K562 (cell line): ENCODE measurements at regions not wholly inside any gene's neighbourhood (a gene's known extent, or its start where the extent isn't known, plus 50 kb on each side); places are given as distances from the start of the nearest gene placed in this dataset.

ENCODE experiments used
- ATAC-seq: fragments of 200-7000 bp; cut with Tn5 transposase; 3 replicates; pipeline ENCODE4 v1.9.1; 2020; ENCODE audit warnings: moderate library complexity
- BruUV-seq: library from RNA; stranded (reverse); fragments of 400-500 nt; replicated peaks from 2 replicates; lab custom pipeline; 2021; lab: Mats Ljungman, UMichigan
- CTCF ChIA-PET: fragments of 300-600 bp; formaldehyde crosslinking; extraction: SDS; loops from one replicate; lab custom pipeline; 2021; ENCODE audit warnings: low intra/inter-chr PET ratio; lab: Yijun Ruan, JAX
- POLR2A ChIA-PET: fragments of 300-600, 350-650 bp; sonication (Branson Sonifier 250); formaldehyde crosslinking; extraction: SDS; loops from one replicate; lab custom pipeline; 2021; ENCODE audit warnings: antibody characterized with exemption, inconsistent platforms; lab: Yijun Ruan, JAX
- DNase-seq, 4 experiments: peaks; one replicate each; pipeline versions ENCODE4 v3.0.0 to v3.0.0-alpha.2; 2011 to 2018; ENCODE audit warnings: low spot score in 3 of 4, mixed read lengths in 3 of 4; ENCODE audit errors: extremely low read depth in 1 of 4
- FAIRE-seq: peaks from 2 replicates; lab custom pipeline; 2011; peaks lifted over from hg19 to GRCh38; lab: Jason Lieb, UNC
- H2AFZ ChIP-seq: 2 replicates; pipeline ENCODE4 v1.6.0; 2011; ENCODE audit warnings: low read depth, low read length, control low read depth, inconsistent platforms
- H3K27ac ChIP-seq: fragments of 200-600 bp; 3 replicates; pipeline ENCODE4 v1.8.0; 2011; ENCODE audit warnings: low read depth, mild to moderate bottlenecking, control low read depth, inconsistent platforms, low read length, moderate library complexity, mixed read lengths; ENCODE audit errors: extremely low read depth
- H3K27me3 ChIP-seq, 2 experiments: fragments of 300-600 bp in 1 of 2; 2 replicates in 1 of 2; 3 replicates in 1 of 2; pipeline versions ENCODE4 v1.6.0 to v1.8.0; 2011; ENCODE audit warnings: inconsistent platforms in 2 of 2, low read length in 2 of 2, mild to moderate bottlenecking in 1 of 2, mixed read lengths in 1 of 2, moderate library complexity in 1 of 2; ENCODE audit not compliant: control insufficient read depth in 2 of 2, insufficient read depth in 2 of 2
- H3K36me3 ChIP-seq: fragments of 300-600 bp; 3 replicates; pipeline ENCODE4 v1.8.0; 2011; ENCODE audit warnings: mild to moderate bottlenecking, low read length, inconsistent platforms; ENCODE audit not compliant: control insufficient read depth, insufficient read depth
- H3K4me1 ChIP-seq, 2 experiments: fragments of 200-600 bp in 1 of 2; replicated peaks in 1 of 2; 2 replicates in 1 of 2; 3 replicates in 1 of 2; pipeline versions ENCODE4 v1.5.1 to v1.8.0; 2011; ENCODE audit warnings: inconsistent platforms in 2 of 2, low read length in 2 of 2, mild to moderate bottlenecking in 1 of 2, mixed read lengths in 1 of 2, moderate library complexity in 1 of 2; ENCODE audit not compliant: control insufficient read depth in 2 of 2, insufficient read depth in 2 of 2
- H3K4me2 ChIP-seq: 2 replicates; pipeline ENCODE4 v1.6.1; 2011; ENCODE audit warnings: low read length, control low read depth, inconsistent platforms, mixed read lengths; ENCODE audit not compliant: insufficient read depth
- H3K4me3 ChIP-seq: fragments of 200-600 bp; sonication (generic), shearing (Covaris generic); 2 replicates; pipeline ENCODE4 v1.5.1; 2016; ENCODE audit warnings: control low read depth, inconsistent platforms
- H3K79me2 ChIP-seq: fragments of 200-600 bp; 3 replicates; pipeline ENCODE4 v1.8.0; 2011; ENCODE audit warnings: low read length, inconsistent platforms; ENCODE audit not compliant: control insufficient read depth, insufficient read depth
- H3K9ac ChIP-seq, 2 experiments: 2 replicates each; pipeline versions ENCODE4 v1.6.0 to v1.6.1; 2011; ENCODE audit warnings: low read depth in 2 of 2, low read length in 2 of 2, control low read depth in 1 of 2, inconsistent platforms in 1 of 2, mild to moderate bottlenecking in 1 of 2, mixed read lengths in 1 of 2; ENCODE audit not compliant: insufficient read depth in 1 of 2
- H3K9me1 ChIP-seq: one replicate; pipeline ENCODE4 v1.6.0; 2011; ENCODE audit warnings: inconsistent platforms, mild to moderate bottlenecking, low read length, moderate library complexity; ENCODE audit not compliant: control insufficient read depth, insufficient read depth
- H3K9me3 ChIP-seq: replicated peaks from 2 replicates; pipeline ENCODE4 v1.5.1; 2011; ENCODE audit warnings: low read depth, low read length, inconsistent platforms; ENCODE audit not compliant: control insufficient read depth, insufficient read depth
- H4K20me1 ChIP-seq: replicated peaks from 2 replicates; pipeline ENCODE4 v1.6.1; 2011; ENCODE audit warnings: low read length, inconsistent platforms, mixed read lengths; ENCODE audit not compliant: control insufficient read depth, insufficient read depth
- BRD4 ChIP-seq: fragments of 200-600 bp; sonication (generic); IDR thresholded peaks from 2 replicates; pipeline ENCODE4 v1.6.1; 2017; ENCODE audit warnings: inconsistent platforms
- CBFA2T3 ChIP-seq: fragments of 450-650 bp; IDR thresholded peaks from 2 replicates; pipeline ENCODE4 v1.6.1; 2017
- CEBPG ChIP-seq, 3 experiments: fragments of 200-800 bp in 1 of 3; sonication (Bioruptor generic) in 1 of 3; sonication (generic) in 1 of 3; formaldehyde crosslinking in 1 of 3; IDR thresholded peaks in 2 of 3; conservative IDR thresholded peaks in 1 of 3; 2 replicates each; pipeline versions ENCODE4 v1.6.1 to v1.8.0; 2016 to 2022; ENCODE audit warnings: missing compliant biosample characterization in 2 of 3, missing genetic modification characterization in 2 of 3, mild to moderate bottlenecking in 1 of 3, missing genetic modification reagents in 1 of 3
- COPS2 ChIP-seq: fragments of 450-650 bp; conservative IDR thresholded peaks from 2 replicates; pipeline ENCODE4 v1.6.1; 2016; ENCODE audit warnings: mild to moderate bottlenecking, moderate library complexity
- FUS ChIP-seq: fragments of 200-400 bp; formaldehyde crosslinking; optimal IDR thresholded peaks from 2 replicates; pipeline ENCODE3; 2017; ENCODE audit warnings: low read depth, low read length
- KLF13 ChIP-seq: fragments of 450-650 bp; IDR thresholded peaks from 2 replicates; pipeline ENCODE4 v1.6.1; 2016; ENCODE audit warnings: missing genetic modification characterization, low read depth, mild to moderate bottlenecking, missing compliant biosample characterization, moderate library complexity, borderline replicate concordance
- RUNX1 ChIP-seq: sonication (generic); IDR thresholded peaks from 2 replicates; pipeline ENCODE4 v1.6.1; 2016; ENCODE audit warnings: antibody characterized with exemption, low read depth
- SIN3B ChIP-seq: fragments of 450-650 bp; IDR thresholded peaks from 2 replicates; pipeline ENCODE4 v1.6.1; 2017; ENCODE audit warnings: low read depth, mild to moderate bottlenecking, moderate library complexity
- WGBS: fragments of 100-300 bp; shearing (Covaris generic); methylation state at CpG from one replicate; pipeline ENCODE4 v1.1.6; 2016; ENCODE audit warnings: low coverage, mixed read lengths; ENCODE audit not compliant: insufficient coverage; ENCODE audit errors: missing lambda C conversion rate; 5-methylcytosine and 5-hydroxymethylcytosine counted together
- in situ Hi-C: fragments of 300-500 bp; cut with MboI; formaldehyde crosslinking; loops from 4 replicates; pipeline ENCODE4 v1.15.0; 2018; ENCODE audit warnings: inconsistent platforms, mixed read lengths
- intact Hi-C: fragments of 100-400 bp; cut with micrococcal nuclease; formaldehyde crosslinking; loops from 2 replicates; pipeline ENCODE4 v1.14.2; 2022
- TF ChIP-seq, protein P1 (sequence below): fragments of 150-350 bp; conservative IDR thresholded peaks from 2 replicates; pipeline ENCODE4 v1.6.1; 2014; ENCODE audit warnings: low read length
- TF ChIP-seq, protein P2 (sequence below): fragments of 250-450 bp; sonication (Bioruptor Pico); IDR thresholded peaks from 2 replicates; pipeline ENCODE4 v1.8.0; 2021; ENCODE audit warnings: moderate library complexity, mild to moderate bottlenecking, inconsistent platforms
- TF ChIP-seq, protein P3 (sequence below): fragments of 450-650 bp; IDR thresholded peaks from 2 replicates; pipeline ENCODE4 v1.6.1; 2017; ENCODE audit warnings: mild to moderate bottlenecking, moderate library complexity

DNA sequence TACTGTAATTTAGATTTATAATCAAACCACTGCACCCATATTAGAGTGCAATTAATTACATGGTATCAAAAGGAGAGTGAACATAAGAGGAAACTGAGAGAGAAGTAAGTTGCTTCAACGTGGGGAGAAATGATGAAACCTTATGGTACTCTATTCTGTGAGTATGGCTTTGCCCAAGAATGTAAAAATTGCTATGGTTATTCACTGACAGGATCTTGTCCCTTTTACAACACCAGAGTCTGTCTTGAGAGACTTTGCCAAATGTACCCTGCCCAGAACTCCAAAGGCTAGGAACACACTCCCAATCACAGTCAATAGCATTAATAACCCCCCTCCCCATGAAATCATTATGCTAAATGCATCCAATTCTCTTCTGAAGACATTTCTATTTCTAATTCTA is 974.8 kb upstream of the POU3F3 start:
- no TSS peak for BruUV-seq
- H3K27ac ChIP-seq: no peak overlapping the region
- H3K4me2 ChIP-seq: no peak overlapping the region
- no peak for ATAC-seq
- H2AFZ ChIP-seq: no peak overlapping the region
- no peaks in the 10 kb centered on the region for H3K27me3 ChIP-seq
- no peak overlapping the region for H3K9ac ChIP-seq
- H3K4me3 ChIP-seq: no peak overlapping the region
- FAIRE-seq: no peak
- H3K36me3 ChIP-seq: no peaks in the 10 kb centered on the region
- in situ Hi-C loops (no loop called here), intact Hi-C loops (no loop called here)
- H3K9me3 ChIP-seq: no peaks in the 10 kb centered on the region
- ChIA-PET CTCF (no interaction called here), POLR2A (no interaction called here)
- no peaks in the 10 kb centered on the region for H3K79me2 ChIP-seq
- H3K4me1 ChIP-seq: no peaks in the 10 kb centered on the region
- H4K20me1 ChIP-seq: no peaks in the 10 kb centered on the region
- TF ChIP-seq, protein P1, sequence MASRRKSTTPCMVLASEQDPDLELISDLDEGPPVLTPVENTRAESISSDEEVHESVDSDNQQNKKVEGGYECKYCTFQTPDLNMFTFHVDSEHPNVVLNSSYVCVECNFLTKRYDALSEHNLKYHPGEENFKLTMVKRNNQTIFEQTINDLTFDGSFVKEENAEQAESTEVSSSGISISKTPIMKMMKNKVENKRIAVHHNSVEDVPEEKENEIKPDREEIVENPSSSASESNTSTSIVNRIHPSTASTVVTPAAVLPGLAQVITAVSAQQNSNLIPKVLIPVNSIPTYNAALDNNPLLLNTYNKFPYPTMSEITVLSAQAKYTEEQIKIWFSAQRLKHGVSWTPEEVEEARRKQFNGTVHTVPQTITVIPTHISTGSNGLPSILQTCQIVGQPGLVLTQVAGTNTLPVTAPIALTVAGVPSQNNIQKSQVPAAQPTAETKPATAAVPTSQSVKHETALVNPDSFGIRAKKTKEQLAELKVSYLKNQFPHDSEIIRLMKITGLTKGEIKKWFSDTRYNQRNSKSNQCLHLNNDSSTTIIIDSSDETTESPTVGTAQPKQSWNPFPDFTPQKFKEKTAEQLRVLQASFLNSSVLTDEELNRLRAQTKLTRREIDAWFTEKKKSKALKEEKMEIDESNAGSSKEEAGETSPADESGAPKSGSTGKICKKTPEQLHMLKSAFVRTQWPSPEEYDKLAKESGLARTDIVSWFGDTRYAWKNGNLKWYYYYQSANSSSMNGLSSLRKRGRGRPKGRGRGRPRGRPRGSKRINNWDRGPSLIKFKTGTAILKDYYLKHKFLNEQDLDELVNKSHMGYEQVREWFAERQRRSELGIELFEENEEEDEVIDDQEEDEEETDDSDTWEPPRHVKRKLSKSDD: no peak
- TF ChIP-seq CEBPG (CRISPR knock-in tag; IDR thresholded peaks at IDR 0.05) (no peak), CEBPG (tag; conservative IDR thresholded peaks at IDR 0.05 in 1 of 2, IDR thresholded peaks at IDR 0.05 in 1 of 2) (no peak), RUNX1 (no peak), FUS (no peak), COPS2 (no peak), CBFA2T3 (no peak), BRD4 (no peak), SIN3B (no peak), KLF13 (tag) (no peak)
- TF ChIP-seq, protein P2, sequence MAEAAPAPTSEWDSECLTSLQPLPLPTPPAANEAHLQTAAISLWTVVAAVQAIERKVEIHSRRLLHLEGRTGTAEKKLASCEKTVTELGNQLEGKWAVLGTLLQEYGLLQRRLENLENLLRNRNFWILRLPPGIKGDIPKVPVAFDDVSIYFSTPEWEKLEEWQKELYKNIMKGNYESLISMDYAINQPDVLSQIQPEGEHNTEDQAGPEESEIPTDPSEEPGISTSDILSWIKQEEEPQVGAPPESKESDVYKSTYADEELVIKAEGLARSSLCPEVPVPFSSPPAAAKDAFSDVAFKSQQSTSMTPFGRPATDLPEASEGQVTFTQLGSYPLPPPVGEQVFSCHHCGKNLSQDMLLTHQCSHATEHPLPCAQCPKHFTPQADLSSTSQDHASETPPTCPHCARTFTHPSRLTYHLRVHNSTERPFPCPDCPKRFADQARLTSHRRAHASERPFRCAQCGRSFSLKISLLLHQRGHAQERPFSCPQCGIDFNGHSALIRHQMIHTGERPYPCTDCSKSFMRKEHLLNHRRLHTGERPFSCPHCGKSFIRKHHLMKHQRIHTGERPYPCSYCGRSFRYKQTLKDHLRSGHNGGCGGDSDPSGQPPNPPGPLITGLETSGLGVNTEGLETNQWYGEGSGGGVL (CRISPR knock-in tag): no peak
- TF ChIP-seq, protein P3, sequence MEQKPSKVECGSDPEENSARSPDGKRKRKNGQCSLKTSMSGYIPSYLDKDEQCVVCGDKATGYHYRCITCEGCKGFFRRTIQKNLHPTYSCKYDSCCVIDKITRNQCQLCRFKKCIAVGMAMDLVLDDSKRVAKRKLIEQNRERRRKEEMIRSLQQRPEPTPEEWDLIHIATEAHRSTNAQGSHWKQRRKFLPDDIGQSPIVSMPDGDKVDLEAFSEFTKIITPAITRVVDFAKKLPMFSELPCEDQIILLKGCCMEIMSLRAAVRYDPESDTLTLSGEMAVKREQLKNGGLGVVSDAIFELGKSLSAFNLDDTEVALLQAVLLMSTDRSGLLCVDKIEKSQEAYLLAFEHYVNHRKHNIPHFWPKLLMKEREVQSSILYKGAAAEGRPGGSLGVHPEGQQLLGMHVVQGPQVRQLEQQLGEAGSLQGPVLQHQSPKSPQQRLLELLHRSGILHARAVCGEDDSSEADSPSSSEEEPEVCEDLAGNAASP: no peak
- no peaks in the 10 kb centered on the region for H3K9me1 ChIP-seq
- DNase-seq: no peak
- WGBS: 0% methylated on average over 1 of the region's 1 CpG
